K562 (cell line): ENCODE measurements at regions not wholly inside any gene's neighbourhood (a gene's known extent, or its start where the extent isn't known, plus 50 kb on each side); places are given as distances from the start of the nearest gene placed in this dataset.

Experiments
- CCNT2 ChIP-seq: IDR thresholded peaks from 2 replicates; pipeline ENCODE4 v1.6.1; 2011; ENCODE audit warnings: borderline replicate concordance, low read depth, mild to moderate bottlenecking, moderate library complexity, mixed read lengths, low read length; ENCODE audit not compliant: insufficient read length; ENCODE audit errors: extremely low read depth
- DDX20 ChIP-seq: fragments of 450-650 bp; IDR thresholded peaks from 2 replicates; pipeline ENCODE4 v1.6.1; 2016; ENCODE audit warnings: missing genetic modification characterization, low read depth, mild to moderate bottlenecking, missing compliant biosample characterization, moderate library complexity
- NFE2 ChIP-seq: IDR thresholded peaks from 2 replicates; pipeline ENCODE4 v1.6.1; 2014; ENCODE audit warnings: antibody characterized with exemption, low read depth
- SMAD1 ChIP-seq: fragments of 150-350 bp; IDR thresholded peaks from 2 replicates; pipeline ENCODE4 v1.6.1; 2014; ENCODE audit warnings: low read length, low read depth; ENCODE audit not compliant: partially characterized antibody
- SRF ChIP-seq, 2 experiments: fragments of 250-450, 450-650 bp in 1 of 2; sonication (Bioruptor Pico) in 1 of 2; sonication (generic) in 1 of 2; formaldehyde crosslinking; IDR thresholded peaks; 2 replicates each; pipeline versions ENCODE4 v1.5.0 to v1.5.1; 2020 to 2022; ENCODE audit warnings: mild to moderate bottlenecking in 1 of 2, missing genetic modification reagents in 1 of 2
- XRCC3 ChIP-seq: fragments of 450-650 bp; IDR thresholded peaks from 2 replicates; pipeline ENCODE4 v1.6.1; 2017; ENCODE audit warnings: mild to moderate bottlenecking, moderate library complexity
- ZNF77 ChIP-seq: fragments of 250-450 bp; sonication (Bioruptor Pico); IDR thresholded peaks from 2 replicates; pipeline ENCODE4 v1.5.0; 2020
- TF ChIP-seq, protein P1 (sequence below): fragments of 200-600 bp; sonication (generic); IDR thresholded peaks from one replicate; pipeline ENCODE4 v1.6.1; 2012; ENCODE audit warnings: mild to moderate bottlenecking, low read depth, low read length, inconsistent platforms

DNA sequence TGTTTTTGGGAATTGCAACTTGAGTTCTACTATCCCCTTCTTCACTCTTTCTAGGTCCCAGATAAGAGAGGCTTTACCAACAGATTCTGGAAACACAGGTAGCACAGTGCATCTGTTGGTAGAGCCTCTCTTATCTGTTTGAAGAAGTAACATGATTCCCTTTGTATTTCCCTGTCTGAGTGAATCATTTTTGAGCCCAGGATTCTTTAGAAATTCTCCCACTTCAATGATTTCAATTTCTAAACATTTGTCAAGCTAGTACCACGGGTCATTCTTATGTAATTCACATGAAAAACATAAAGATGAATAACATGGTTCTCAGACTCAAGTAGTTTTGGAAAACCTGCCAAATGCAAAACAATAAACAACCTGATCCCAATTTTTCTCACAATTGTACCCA is 72.0 kb upstream of the DUSP10 start (continued):
- TF ChIP-seq, protein P1, sequence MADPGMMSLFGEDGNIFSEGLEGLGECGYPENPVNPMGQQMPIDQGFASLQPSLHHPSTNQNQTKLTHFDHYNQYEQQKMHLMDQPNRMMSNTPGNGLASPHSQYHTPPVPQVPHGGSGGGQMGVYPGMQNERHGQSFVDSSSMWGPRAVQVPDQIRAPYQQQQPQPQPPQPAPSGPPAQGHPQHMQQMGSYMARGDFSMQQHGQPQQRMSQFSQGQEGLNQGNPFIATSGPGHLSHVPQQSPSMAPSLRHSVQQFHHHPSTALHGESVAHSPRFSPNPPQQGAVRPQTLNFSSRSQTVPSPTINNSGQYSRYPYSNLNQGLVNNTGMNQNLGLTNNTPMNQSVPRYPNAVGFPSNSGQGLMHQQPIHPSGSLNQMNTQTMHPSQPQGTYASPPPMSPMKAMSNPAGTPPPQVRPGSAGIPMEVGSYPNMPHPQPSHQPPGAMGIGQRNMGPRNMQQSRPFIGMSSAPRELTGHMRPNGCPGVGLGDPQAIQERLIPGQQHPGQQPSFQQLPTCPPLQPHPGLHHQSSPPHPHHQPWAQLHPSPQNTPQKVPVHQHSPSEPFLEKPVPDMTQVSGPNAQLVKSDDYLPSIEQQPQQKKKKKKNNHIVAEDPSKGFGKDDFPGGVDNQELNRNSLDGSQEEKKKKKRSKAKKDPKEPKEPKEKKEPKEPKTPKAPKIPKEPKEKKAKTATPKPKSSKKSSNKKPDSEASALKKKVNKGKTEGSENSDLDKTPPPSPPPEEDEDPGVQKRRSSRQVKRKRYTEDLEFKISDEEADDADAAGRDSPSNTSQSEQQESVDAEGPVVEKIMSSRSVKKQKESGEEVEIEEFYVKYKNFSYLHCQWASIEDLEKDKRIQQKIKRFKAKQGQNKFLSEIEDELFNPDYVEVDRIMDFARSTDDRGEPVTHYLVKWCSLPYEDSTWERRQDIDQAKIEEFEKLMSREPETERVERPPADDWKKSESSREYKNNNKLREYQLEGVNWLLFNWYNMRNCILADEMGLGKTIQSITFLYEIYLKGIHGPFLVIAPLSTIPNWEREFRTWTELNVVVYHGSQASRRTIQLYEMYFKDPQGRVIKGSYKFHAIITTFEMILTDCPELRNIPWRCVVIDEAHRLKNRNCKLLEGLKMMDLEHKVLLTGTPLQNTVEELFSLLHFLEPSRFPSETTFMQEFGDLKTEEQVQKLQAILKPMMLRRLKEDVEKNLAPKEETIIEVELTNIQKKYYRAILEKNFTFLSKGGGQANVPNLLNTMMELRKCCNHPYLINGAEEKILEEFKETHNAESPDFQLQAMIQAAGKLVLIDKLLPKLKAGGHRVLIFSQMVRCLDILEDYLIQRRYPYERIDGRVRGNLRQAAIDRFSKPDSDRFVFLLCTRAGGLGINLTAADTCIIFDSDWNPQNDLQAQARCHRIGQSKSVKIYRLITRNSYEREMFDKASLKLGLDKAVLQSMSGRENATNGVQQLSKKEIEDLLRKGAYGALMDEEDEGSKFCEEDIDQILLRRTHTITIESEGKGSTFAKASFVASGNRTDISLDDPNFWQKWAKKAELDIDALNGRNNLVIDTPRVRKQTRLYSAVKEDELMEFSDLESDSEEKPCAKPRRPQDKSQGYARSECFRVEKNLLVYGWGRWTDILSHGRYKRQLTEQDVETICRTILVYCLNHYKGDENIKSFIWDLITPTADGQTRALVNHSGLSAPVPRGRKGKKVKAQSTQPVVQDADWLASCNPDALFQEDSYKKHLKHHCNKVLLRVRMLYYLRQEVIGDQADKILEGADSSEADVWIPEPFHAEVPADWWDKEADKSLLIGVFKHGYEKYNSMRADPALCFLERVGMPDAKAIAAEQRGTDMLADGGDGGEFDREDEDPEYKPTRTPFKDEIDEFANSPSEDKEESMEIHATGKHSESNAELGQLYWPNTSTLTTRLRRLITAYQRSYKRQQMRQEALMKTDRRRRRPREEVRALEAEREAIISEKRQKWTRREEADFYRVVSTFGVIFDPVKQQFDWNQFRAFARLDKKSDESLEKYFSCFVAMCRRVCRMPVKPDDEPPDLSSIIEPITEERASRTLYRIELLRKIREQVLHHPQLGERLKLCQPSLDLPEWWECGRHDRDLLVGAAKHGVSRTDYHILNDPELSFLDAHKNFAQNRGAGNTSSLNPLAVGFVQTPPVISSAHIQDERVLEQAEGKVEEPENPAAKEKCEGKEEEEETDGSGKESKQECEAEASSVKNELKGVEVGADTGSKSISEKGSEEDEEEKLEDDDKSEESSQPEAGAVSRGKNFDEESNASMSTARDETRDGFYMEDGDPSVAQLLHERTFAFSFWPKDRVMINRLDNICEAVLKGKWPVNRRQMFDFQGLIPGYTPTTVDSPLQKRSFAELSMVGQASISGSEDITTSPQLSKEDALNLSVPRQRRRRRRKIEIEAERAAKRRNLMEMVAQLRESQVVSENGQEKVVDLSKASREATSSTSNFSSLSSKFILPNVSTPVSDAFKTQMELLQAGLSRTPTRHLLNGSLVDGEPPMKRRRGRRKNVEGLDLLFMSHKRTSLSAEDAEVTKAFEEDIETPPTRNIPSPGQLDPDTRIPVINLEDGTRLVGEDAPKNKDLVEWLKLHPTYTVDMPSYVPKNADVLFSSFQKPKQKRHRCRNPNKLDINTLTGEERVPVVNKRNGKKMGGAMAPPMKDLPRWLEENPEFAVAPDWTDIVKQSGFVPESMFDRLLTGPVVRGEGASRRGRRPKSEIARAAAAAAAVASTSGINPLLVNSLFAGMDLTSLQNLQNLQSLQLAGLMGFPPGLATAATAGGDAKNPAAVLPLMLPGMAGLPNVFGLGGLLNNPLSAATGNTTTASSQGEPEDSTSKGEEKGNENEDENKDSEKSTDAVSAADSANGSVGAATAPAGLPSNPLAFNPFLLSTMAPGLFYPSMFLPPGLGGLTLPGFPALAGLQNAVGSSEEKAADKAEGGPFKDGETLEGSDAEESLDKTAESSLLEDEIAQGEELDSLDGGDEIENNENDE, result no peak
- TF ChIP-seq CCNT2 (no peak), XRCC3 (no peak), SRF (CRISPR knock-in tag; IDR thresholded peaks at IDR 0.05) (no peak), DDX20 (no peak), ZNF77 (CRISPR knock-in tag) (no peak), NFE2 (no peak), SMAD1 (no peak)
